NB4 (cell line): ENCODE measurements at regions not wholly inside any gene's neighbourhood (a gene's known extent, or its start where the extent isn't known, plus 50 kb on each side); places are given as distances from the start of the nearest gene placed in this dataset.

Experiments used
- CTCF ChIP-seq: IDR thresholded peaks from one replicate; pipeline ENCODE4 v1.5.1; 2012; ENCODE audit warnings: low read depth, low read length
- MYC ChIP-seq: IDR thresholded peaks from 2 replicates; pipeline ENCODE4 v1.6.1; 2011; ENCODE audit warnings: low read depth, low read length
- POLR2A ChIP-seq: IDR thresholded peaks from 2 replicates; pipeline ENCODE4 v1.6.1; 2011; ENCODE audit warnings: mild to moderate bottlenecking; ENCODE audit not compliant: insufficient read length; ENCODE audit errors: extremely low read depth

GRCh38 chr4:87718217-87718835 lies 68.2 kb downstream of the DMP1 start:
- TF ChIP-seq CTCF = no peak
- TF ChIP-seq MYC = no peak
- TF ChIP-seq POLR2A = no peak
